Breast epithelium (tissue), 4 donors: ENCODE measurements at regions not wholly inside any gene's neighbourhood (a gene's known extent, or its start where the extent isn't known, plus 50 kb on each side); places are given as distances from the start of the nearest gene placed in this dataset.

ENCODE experiments used
- DNase-seq, 2 donors: peaks; one replicate each; pipeline ENCODE4 v3.0.0-alpha.2; 2019; ENCODE audit warnings: low spot score in 2 of 2
- H3K27ac ChIP-seq, 2 donors: fragments of 200-600 bp; sonication (generic) in 1 of 2; one replicate each; pipeline ENCODE4 v1.5.1; 2016 to 2019; ENCODE audit warnings: mild to moderate bottlenecking in 1 of 2
- H3K27me3 ChIP-seq, 2 donors: fragments of 200-600 bp; sonication (generic) in 1 of 2; one replicate each; pipeline versions ENCODE4 v1.5.1 to v1.6.0; 2017 to 2019; ENCODE audit warnings: control low read depth in 1 of 2, mild to moderate bottlenecking in 1 of 2
- H3K36me3 ChIP-seq: fragments of 200-600 bp; one replicate; pipeline ENCODE4 v1.5.1; 2019
- H3K4me1 ChIP-seq, 2 donors: fragments of 200-600 bp; sonication (generic); one replicate each; pipeline ENCODE4 v1.5.1; 2016 to 2019; ENCODE audit warnings: control low read depth in 1 of 2
- H3K4me3 ChIP-seq, 3 donors: fragments of 200-600 bp; sonication (generic); 1 replicate in 2 of 3; 2 replicates in 1 of 3; pipeline ENCODE4 v1.5.1; 2016 to 2019; ENCODE audit warnings: mild to moderate bottlenecking in 3 of 3, moderate library complexity in 2 of 3
- H3K9me3 ChIP-seq, 2 donors: fragments of 200-600 bp; sonication (generic) in 1 of 2; one replicate each; pipeline ENCODE4 v1.5.1; 2016 to 2019; ENCODE audit warnings: control low read depth in 1 of 2
- CTCF ChIP-seq, 3 donors: fragments of 450-650 bp; IDR thresholded peaks; one replicate each; pipeline ENCODE4 v1.5.1; 2016 to 2017; ENCODE audit warnings: antibody characterized with exemption in 3 of 3, mild to moderate bottlenecking in 3 of 3, moderate library complexity in 3 of 3
- POLR2A ChIP-seq: fragments of 450-650 bp; IDR thresholded peaks from one replicate; pipeline ENCODE4 v1.6.1; 2016; ENCODE audit warnings: antibody characterized with exemption, mild to moderate bottlenecking, moderate library complexity
- POLR2AphosphoS5 ChIP-seq, 3 donors: sonication (generic); formaldehyde crosslinking; IDR thresholded peaks; one replicate each; pipeline ENCODE4 v1.6.1; 2017; ENCODE audit warnings: antibody characterized with exemption in 3 of 3
- intact Hi-C: fragments of 100-400 bp; cut with DNase I; formaldehyde crosslinking; loops from one replicate; pipeline ENCODE4 v1.15.1; 2023; ENCODE audit warnings: low total_unique reads

DNA sequence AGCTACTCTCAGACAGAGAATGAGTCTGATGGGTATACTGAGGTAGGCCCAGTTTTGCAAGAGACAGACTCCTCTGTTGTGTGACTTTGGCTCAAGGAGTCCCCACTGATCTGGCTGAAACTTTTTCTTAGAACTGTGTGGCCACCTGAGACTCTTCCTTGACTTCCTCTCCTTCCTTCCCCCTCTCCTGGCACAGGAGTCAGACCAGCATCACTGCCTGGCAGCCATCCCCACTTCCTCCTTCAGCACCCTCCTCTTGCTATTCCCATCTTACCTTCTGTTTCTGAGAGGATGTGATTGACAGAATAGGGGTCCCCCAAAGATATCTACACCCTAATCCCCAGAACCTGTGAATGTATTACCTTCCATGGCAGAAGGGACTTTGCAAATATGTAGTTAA is 351.1 kb downstream of the MN1 start:
- Histone ChIP-seq H3K9me3 (peaks cover 0 to 12% of the 10 kb centered on the region in 2 donors), H3K4me1 (no peaks in the 10 kb centered on the region), H3K36me3 (no peaks in the 10 kb centered on the region), H3K27ac (no peak overlapping the region), H3K27me3 (no peaks in the 10 kb centered on the region), H3K4me3 (no peak overlapping the region)
- intact Hi-C loops, result no loop called here
- DNase-seq, result no peak
- no peak for TF ChIP-seq CTCF (IDR thresholded peaks at IDR 0.05)
- no peak for TF ChIP-seq POLR2A
- no peak for TF ChIP-seq POLR2AphosphoS5 (IDR thresholded peaks at IDR 0.05)

- H3K9me3 ChIP-seq, result peaks cover 0 to 12% of the 10 kb centered on the region in 2 donors
- TF ChIP-seq POLR2AphosphoS5 (IDR thresholded peaks at IDR 0.05) (no peak), CTCF (IDR thresholded peaks at IDR 0.05) (no peak), POLR2A (no peak)
- DNase-seq, result no peak
- no peaks in the 10 kb centered on the region for H3K36me3 ChIP-seq
- H3K27ac ChIP-seq, result no peak overlapping the region
- intact Hi-C loops, result no loop called here
- H3K27me3 ChIP-seq, result no peaks in the 10 kb centered on the region
- H3K4me3 ChIP-seq, result no peak overlapping the region
- no peaks in the 10 kb centered on the region for H3K4me1 ChIP-seq
Observed at GRCh38 chr22:27452245-27452644, 349.3 kb downstream of the MN1 start.

DNA sequence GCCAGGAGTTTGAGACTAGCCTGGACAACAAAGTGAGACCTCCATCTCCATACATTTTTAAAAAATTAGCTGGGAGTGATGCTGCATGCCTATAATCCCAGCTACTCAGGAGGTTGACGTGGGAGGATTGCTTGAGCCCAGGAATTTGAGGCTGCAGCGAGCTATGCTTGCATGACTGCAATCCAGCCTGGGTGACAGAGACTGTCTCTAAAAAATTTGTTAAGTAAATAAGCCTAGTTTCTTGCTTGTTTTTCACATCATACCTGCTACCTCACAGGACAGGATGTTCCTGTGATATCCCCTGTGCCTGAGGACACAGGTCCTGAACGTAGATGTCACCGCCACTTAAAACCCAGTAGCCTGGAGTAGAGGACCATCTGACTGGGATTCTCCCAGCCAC is 348.6 kb downstream of the MN1 start:
- H3K4me3 ChIP-seq, result no peak overlapping the region
- TF ChIP-seq CTCF (IDR thresholded peaks at IDR 0.05) (no peak), POLR2A (no peak), POLR2AphosphoS5 (IDR thresholded peaks at IDR 0.05) (no peak)
- DNase-seq, result no peak
- intact Hi-C loops, result no loop called here
- no peak overlapping the region for H3K27ac ChIP-seq
- peaks cover 0 to 12% of the 10 kb centered on the region in 2 donors for H3K9me3 ChIP-seq
- H3K36me3 ChIP-seq, result no peaks in the 10 kb centered on the region
- no peaks in the 10 kb centered on the region for H3K27me3 ChIP-seq
- H3K4me1 ChIP-seq, result no peaks in the 10 kb centered on the region

DNA sequence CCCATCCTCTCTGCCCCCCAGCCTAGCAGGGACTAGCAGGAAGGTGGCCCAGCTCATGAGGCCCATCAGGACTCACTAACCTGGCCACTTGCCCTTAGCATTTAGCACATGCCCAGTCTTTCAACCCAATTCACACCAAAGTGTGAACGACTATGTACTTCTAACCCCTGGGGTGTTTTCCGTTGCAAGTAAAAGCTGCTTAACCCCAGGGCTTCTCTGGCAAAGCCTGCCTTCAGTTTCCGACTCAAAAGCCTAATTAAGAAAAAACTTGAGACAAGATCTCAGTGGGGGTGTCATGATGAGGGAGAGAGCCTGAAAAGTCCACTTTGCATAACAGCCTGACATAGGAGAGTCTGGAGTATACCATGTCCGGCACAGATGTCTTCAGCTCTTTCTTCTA is 347.8 kb downstream of the MN1 start:
- intact Hi-C loops, result no loop called here
- no peak overlapping the region for H3K4me3 ChIP-seq
- no peak for TF ChIP-seq POLR2A
- TF ChIP-seq POLR2AphosphoS5 (IDR thresholded peaks at IDR 0.05), result no peak
- no peak for TF ChIP-seq CTCF (IDR thresholded peaks at IDR 0.05)
- H3K27ac ChIP-seq, result no peak overlapping the region
- no peaks in the 10 kb centered on the region for H3K36me3 ChIP-seq
- no peak for DNase-seq
- H3K4me1 ChIP-seq, result no peaks in the 10 kb centered on the region
- peaks cover 0 to 12% of the 10 kb centered on the region in 2 donors for H3K9me3 ChIP-seq
- H3K27me3 ChIP-seq, result no peaks in the 10 kb centered on the region

DNA sequence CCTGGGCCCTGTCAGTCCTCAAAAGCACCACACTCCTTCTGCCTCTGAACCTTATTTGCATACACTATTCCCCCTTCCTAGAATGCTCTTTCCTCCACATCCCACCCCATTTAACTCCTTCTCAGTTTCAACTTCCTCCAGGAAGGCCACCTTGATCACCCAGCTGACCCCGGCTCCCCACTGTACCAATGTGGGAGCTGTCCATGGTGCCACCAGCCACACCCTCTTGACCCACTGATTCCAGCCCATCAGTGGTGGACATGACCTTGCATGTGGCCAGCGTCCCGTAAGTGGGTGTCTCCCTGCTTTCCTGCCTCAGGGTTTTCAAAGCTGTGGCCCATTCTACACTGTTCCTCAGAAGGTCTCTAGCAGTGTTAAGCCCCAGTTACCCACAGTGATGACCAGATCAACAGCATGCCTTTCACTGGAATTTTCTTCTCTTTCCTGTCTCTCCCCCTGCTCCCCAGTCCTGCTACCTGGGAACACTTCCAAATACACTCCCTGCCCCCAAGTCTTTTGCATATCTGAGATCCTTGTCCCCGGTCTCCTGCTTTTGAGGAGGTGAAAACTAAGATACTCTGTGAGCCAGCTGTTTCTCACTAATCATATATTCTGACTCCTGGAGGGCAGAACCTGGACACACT is 346.6 kb downstream of the MN1 start:
- no peak for DNase-seq
- H3K9me3 ChIP-seq, result peaks cover 0 to 12% of the 10 kb centered on the region in 2 donors
- no peak overlapping the region for H3K27ac ChIP-seq
- H3K36me3 ChIP-seq, result no peaks in the 10 kb centered on the region
- intact Hi-C loops, result no loop called here
- TF ChIP-seq POLR2AphosphoS5 (IDR thresholded peaks at IDR 0.05) (no peak), CTCF (IDR thresholded peaks at IDR 0.05) (no peak), POLR2A (no peak)
- no peaks in the 10 kb centered on the region for H3K4me1 ChIP-seq
- no peaks in the 10 kb centered on the region for H3K27me3 ChIP-seq
- H3K4me3 ChIP-seq, result no peak overlapping the region
